ENCODE measurements at regions not wholly inside any gene's neighbourhood (a gene's known extent, or its start where the extent isn't known, plus 50 kb on each side); places are given as distances from the start of the nearest gene placed in this dataset.

GRCh38 chrX:17285983-17286382, 89.0 kb upstream of the NHS start:
- ATAC-seq (ENCODE audit: low FRiP score) (no peak), DNase-seq (no peak)
- WGBS, 2 donors, result 64 to 88% methylated on average over 2 of the region's 2 CpGs
- intact Hi-C loops (cut with DNase I), result no loop called here
- Histone ChIP-seq H3K4me3 (ENCODE audit: low read length in 2 of 2) (no peak overlapping the region), H3K27ac (ENCODE audit: low read depth in 1 of 2, low read length in 2 of 2) (no peak overlapping the region), H3K9me3 (ENCODE audit: control insufficient read depth, low read length) (no peaks in the 10 kb centered on the region), H3K27me3 (ENCODE audit: control insufficient read depth in 1 of 2, insufficient read depth in 2 of 2, low read length in 1 of 2) (no peaks in the 10 kb centered on the region), H3K4me1 (ENCODE audit: control insufficient read depth in 1 of 2, insufficient read depth in 2 of 2, low read length in 2 of 2) (peaks cover 0 to 1% of the 10 kb centered on the region in 2 donors), H3K36me3 (ENCODE audit: control insufficient read depth in 1 of 2, insufficient read depth in 2 of 2, low read length in 1 of 2) (no peaks in the 10 kb centered on the region)

GRCh38 chrX:17291171-17291900, 83.7 kb upstream of the NHS start:
- Histone ChIP-seq H3K9me3 (ENCODE audit: control insufficient read depth, low read length) (no peaks in the 10 kb centered on the region), H3K4me1 (ENCODE audit: control insufficient read depth in 1 of 2, insufficient read depth in 2 of 2, low read length in 2 of 2) (peaks cover 0 to 1% of the 10 kb centered on the region in 2 donors), H3K4me3 (ENCODE audit: low read length in 2 of 2) (no peak overlapping the region), H3K36me3 (ENCODE audit: control insufficient read depth in 1 of 2, insufficient read depth in 2 of 2, low read length in 1 of 2) (no peaks in the 10 kb centered on the region), H3K27me3 (ENCODE audit: control insufficient read depth in 1 of 2, insufficient read depth in 2 of 2, low read length in 1 of 2) (no peaks in the 10 kb centered on the region), H3K27ac (ENCODE audit: low read depth in 1 of 2, low read length in 2 of 2) (peak overlapping the region; percentile 18 to 32)
- WGBS, 2 donors, result 52 to 54% methylated on average over 2 of the region's 2 CpGs
- DNase-seq, result no peak
- no peak for ATAC-seq (ENCODE audit: low FRiP score)
- intact Hi-C loops (cut with DNase I), result no loop called here

- Histone ChIP-seq H3K36me3 (ENCODE audit: control insufficient read depth in 1 of 2, insufficient read depth in 2 of 2, low read length in 1 of 2) (no peaks in the 10 kb centered on the region), H3K27me3 (ENCODE audit: control insufficient read depth in 1 of 2, insufficient read depth in 2 of 2, low read length in 1 of 2) (no peaks in the 10 kb centered on the region), H3K4me1 (ENCODE audit: control insufficient read depth in 1 of 2, insufficient read depth in 2 of 2, low read length in 2 of 2) (peaks cover 0 to 1% of the 10 kb centered on the region in 2 donors), H3K4me3 (ENCODE audit: low read length in 2 of 2) (no peak overlapping the region), H3K9me3 (ENCODE audit: control insufficient read depth, low read length) (no peaks in the 10 kb centered on the region), H3K27ac (ENCODE audit: low read depth in 1 of 2, low read length in 2 of 2) (peak overlapping the region in 1 of 2 donors; percentile 68)
- WGBS, 2 donors, result 6 to 26% methylated on average over 4 of the region's 4 CpGs
- ATAC-seq (ENCODE audit: low FRiP score) (peak; percentile 70), DNase-seq (no peak)
- intact Hi-C loops (cut with DNase I), result no loop called here
These were observed 82.9 kb upstream of the NHS start for GRCh38 chrX:17292111-17292527.

DNA sequence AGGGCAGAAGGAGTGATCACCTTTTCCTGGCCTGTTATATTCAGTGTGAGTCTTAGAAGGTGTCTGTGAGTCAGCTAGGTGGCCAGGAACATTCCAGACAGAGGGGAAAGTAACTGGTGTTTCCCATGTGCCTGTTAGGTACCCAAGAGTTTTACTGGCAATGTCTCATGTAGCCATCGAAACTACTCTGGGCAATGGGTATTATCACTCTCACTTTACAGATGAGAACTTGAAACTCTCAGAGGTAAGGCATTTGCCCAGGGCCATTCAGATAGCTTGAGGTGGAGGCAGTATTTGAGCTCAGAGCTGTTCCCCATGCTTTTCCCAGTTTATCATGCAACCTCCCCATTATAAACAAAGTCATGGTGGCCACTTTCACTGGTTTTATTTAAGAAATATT, 80.4 kb upstream of the NHS start:
- Histone ChIP-seq H3K36me3 (ENCODE audit: control insufficient read depth in 1 of 2, insufficient read depth in 2 of 2, low read length in 1 of 2) (no peaks in the 10 kb centered on the region), H3K27ac (ENCODE audit: low read depth in 1 of 2, low read length in 2 of 2) (no peak overlapping the region), H3K4me1 (ENCODE audit: control insufficient read depth in 1 of 2, insufficient read depth in 2 of 2, low read length in 2 of 2) (no peaks in the 10 kb centered on the region), H3K9me3 (ENCODE audit: control insufficient read depth, low read length) (no peaks in the 10 kb centered on the region), H3K27me3 (ENCODE audit: control insufficient read depth in 1 of 2, insufficient read depth in 2 of 2, low read length in 1 of 2) (no peaks in the 10 kb centered on the region), H3K4me3 (ENCODE audit: low read length in 2 of 2) (no peak overlapping the region)
- 88 to 100% methylated on average over 1 of the region's 1 CpG for WGBS, 2 donors
- ATAC-seq (ENCODE audit: low FRiP score) (no peak), DNase-seq (no peak)
- intact Hi-C loops (cut with DNase I), result no loop called here

- H3K27ac ChIP-seq (ENCODE audit: low read depth in 1 of 2, low read length in 2 of 2), result no peak overlapping the region
- DNase-seq (no peak), ATAC-seq (ENCODE audit: low FRiP score) (no peak)
- 72 to 82% methylated on average over 1 of the region's 1 CpG for WGBS, 2 donors
- intact Hi-C loops (cut with DNase I), result no loop called here
- H3K4me1 ChIP-seq (ENCODE audit: control insufficient read depth in 1 of 2, insufficient read depth in 2 of 2, low read length in 2 of 2), result no peaks in the 10 kb centered on the region
- no peaks in the 10 kb centered on the region for H3K36me3 ChIP-seq (ENCODE audit: control insufficient read depth in 1 of 2, insufficient read depth in 2 of 2, low read length in 1 of 2)
- no peaks in the 10 kb centered on the region for H3K9me3 ChIP-seq (ENCODE audit: control insufficient read depth, low read length)
- H3K4me3 ChIP-seq (ENCODE audit: low read length in 2 of 2), result no peak overlapping the region
- no peaks in the 10 kb centered on the region for H3K27me3 ChIP-seq (ENCODE audit: control insufficient read depth in 1 of 2, insufficient read depth in 2 of 2, low read length in 1 of 2)
These were observed 79.2 kb upstream of the NHS start for GRCh38 chrX:17295791-17296190.

GRCh38 chrX:17298564-17298963, 76.4 kb upstream of the NHS start:
- Histone ChIP-seq H3K36me3 (ENCODE audit: control insufficient read depth in 1 of 2, insufficient read depth in 2 of 2, low read length in 1 of 2) (no peaks in the 10 kb centered on the region), H3K4me1 (ENCODE audit: control insufficient read depth in 1 of 2, insufficient read depth in 2 of 2, low read length in 2 of 2) (no peaks in the 10 kb centered on the region), H3K27ac (ENCODE audit: low read depth in 1 of 2, low read length in 2 of 2) (no peak overlapping the region), H3K27me3 (ENCODE audit: control insufficient read depth in 1 of 2, insufficient read depth in 2 of 2, low read length in 1 of 2) (no peaks in the 10 kb centered on the region), H3K4me3 (ENCODE audit: low read length in 2 of 2) (no peak overlapping the region), H3K9me3 (ENCODE audit: control insufficient read depth, low read length) (no peaks in the 10 kb centered on the region)
- ATAC-seq (ENCODE audit: low FRiP score) (no peak), DNase-seq (no peak)
- WGBS, 2 donors, result 60 to 100% methylated on average over 1 of the region's 1 CpG
- intact Hi-C loops (cut with DNase I), result no loop called here

DNA sequence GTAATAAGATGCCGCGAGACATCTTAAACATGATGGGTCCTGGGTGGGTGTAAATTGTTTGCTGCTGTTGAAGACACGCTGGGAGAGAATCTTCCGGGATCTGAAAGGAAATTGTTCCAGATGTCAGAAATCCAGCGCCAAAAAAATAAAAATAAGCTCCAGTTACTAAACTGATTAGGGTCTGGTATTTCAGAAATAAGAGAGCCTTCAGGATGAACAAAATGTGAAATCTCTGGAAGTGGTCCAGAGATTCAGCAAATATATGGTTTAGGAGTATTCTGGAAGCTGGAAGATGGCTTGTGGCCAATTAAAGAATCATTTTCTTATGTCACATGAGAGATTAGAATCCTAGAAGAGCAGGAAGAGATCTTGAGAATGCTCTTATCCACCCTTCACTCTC, 75.8 kb upstream of the NHS start:
- DNase-seq (no peak), ATAC-seq (ENCODE audit: low FRiP score) (no peak)
- no peak overlapping the region for H3K27ac ChIP-seq (ENCODE audit: low read depth in 1 of 2, low read length in 2 of 2)
- H3K4me1 ChIP-seq (ENCODE audit: control insufficient read depth in 1 of 2, insufficient read depth in 2 of 2, low read length in 2 of 2), result no peaks in the 10 kb centered on the region
- intact Hi-C loops (cut with DNase I), result no loop called here
- no peak overlapping the region for H3K4me3 ChIP-seq (ENCODE audit: low read length in 2 of 2)
- no peaks in the 10 kb centered on the region for H3K27me3 ChIP-seq (ENCODE audit: control insufficient read depth in 1 of 2, insufficient read depth in 2 of 2, low read length in 1 of 2)
- H3K36me3 ChIP-seq (ENCODE audit: control insufficient read depth in 1 of 2, insufficient read depth in 2 of 2, low read length in 1 of 2), result no peaks in the 10 kb centered on the region
- H3K9me3 ChIP-seq (ENCODE audit: control insufficient read depth, low read length), result no peaks in the 10 kb centered on the region
- 80 to 83% methylated on average over 5 of the region's 5 CpGs for WGBS, 2 donors

GRCh38 chrX:17323397-17323796, 51.6 kb upstream of the NHS start:
- Histone ChIP-seq H3K4me1 (ENCODE audit: control insufficient read depth in 1 of 2, insufficient read depth in 2 of 2, low read length in 2 of 2) (no peaks in the 10 kb centered on the region), H3K4me3 (ENCODE audit: low read length in 2 of 2) (no peak overlapping the region), H3K36me3 (ENCODE audit: control insufficient read depth in 1 of 2, insufficient read depth in 2 of 2, low read length in 1 of 2) (no peaks in the 10 kb centered on the region), H3K27ac (ENCODE audit: low read depth in 1 of 2, low read length in 2 of 2) (no peak overlapping the region), H3K27me3 (ENCODE audit: control insufficient read depth in 1 of 2, insufficient read depth in 2 of 2, low read length in 1 of 2) (no peaks in the 10 kb centered on the region), H3K9me3 (ENCODE audit: control insufficient read depth, low read length) (no peaks in the 10 kb centered on the region)
- intact Hi-C loops (cut with DNase I), result no loop called here
- 75 to 85% methylated on average over 4 of the region's 4 CpGs for WGBS, 2 donors
- no peak for ATAC-seq (ENCODE audit: low FRiP score)
- no peak for DNase-seq
